ENCODE measurements at regions not wholly inside any gene's neighbourhood (a gene's known extent, or its start where the extent isn't known, plus 50 kb on each side); places are given as distances from the start of the nearest gene placed in this dataset. TPM values are rescaled to one million over a fixed set of nuclear protein-coding genes. Genes with fewer than 3 reads are reported as not detected.

- ATAC-seq (no peak), FAIRE-seq (no peak), DNase-seq (ENCODE audit: low read depth, low spot score) (no peak)
- Histone ChIP-seq H3K36me3 (ENCODE audit: control insufficient read depth in 2 of 2, insufficient read depth in 2 of 2, low read length in 1 of 2) (no peaks in the 10 kb centered on the region), H3K4me2 (ENCODE audit: control insufficient read depth, insufficient read depth) (no peak overlapping the region), H3K27ac (ENCODE audit: control insufficient read depth, insufficient read depth) (no peak overlapping the region), H3K79me2 (ENCODE audit: control insufficient read depth, insufficient read depth, low read length) (no peaks in the 10 kb centered on the region), H2AFZ (ENCODE audit: control insufficient read depth, low read depth, low read length) (no peak overlapping the region), H3K27me3 (replicated peaks in 1 of 2; ENCODE audit: control insufficient read depth in 2 of 2, insufficient read depth in 2 of 2, low read length in 1 of 2) (no peaks in the 10 kb centered on the region), H3K4me1 (ENCODE audit: control insufficient read depth, insufficient read depth, low read length) (no peaks in the 10 kb centered on the region), H3K9me3 (replicated peaks; ENCODE audit: control insufficient read depth, insufficient read depth, low read length) (no peaks in the 10 kb centered on the region), H4K20me1 (ENCODE audit: control insufficient read depth, insufficient read depth) (no peaks in the 10 kb centered on the region), H3K4me3 (no peak overlapping the region), H3K9ac (ENCODE audit: control insufficient read depth, insufficient read depth, low read length) (no peak overlapping the region)
- TF ChIP-seq, protein P1, sequence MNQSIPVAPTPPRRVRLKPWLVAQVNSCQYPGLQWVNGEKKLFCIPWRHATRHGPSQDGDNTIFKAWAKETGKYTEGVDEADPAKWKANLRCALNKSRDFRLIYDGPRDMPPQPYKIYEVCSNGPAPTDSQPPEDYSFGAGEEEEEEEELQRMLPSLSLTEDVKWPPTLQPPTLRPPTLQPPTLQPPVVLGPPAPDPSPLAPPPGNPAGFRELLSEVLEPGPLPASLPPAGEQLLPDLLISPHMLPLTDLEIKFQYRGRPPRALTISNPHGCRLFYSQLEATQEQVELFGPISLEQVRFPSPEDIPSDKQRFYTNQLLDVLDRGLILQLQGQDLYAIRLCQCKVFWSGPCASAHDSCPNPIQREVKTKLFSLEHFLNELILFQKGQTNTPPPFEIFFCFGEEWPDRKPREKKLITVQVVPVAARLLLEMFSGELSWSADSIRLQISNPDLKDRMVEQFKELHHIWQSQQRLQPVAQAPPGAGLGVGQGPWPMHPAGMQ (IDR thresholded peaks at IDR 0.05; ENCODE audit: borderline replicate concordance): no peak
- TF ChIP-seq SIX5 (IDR thresholded peaks at IDR 0.05; ENCODE audit: low read depth, low read length, severe bottlenecking): no peak
- TF ChIP-seq, protein P2, sequence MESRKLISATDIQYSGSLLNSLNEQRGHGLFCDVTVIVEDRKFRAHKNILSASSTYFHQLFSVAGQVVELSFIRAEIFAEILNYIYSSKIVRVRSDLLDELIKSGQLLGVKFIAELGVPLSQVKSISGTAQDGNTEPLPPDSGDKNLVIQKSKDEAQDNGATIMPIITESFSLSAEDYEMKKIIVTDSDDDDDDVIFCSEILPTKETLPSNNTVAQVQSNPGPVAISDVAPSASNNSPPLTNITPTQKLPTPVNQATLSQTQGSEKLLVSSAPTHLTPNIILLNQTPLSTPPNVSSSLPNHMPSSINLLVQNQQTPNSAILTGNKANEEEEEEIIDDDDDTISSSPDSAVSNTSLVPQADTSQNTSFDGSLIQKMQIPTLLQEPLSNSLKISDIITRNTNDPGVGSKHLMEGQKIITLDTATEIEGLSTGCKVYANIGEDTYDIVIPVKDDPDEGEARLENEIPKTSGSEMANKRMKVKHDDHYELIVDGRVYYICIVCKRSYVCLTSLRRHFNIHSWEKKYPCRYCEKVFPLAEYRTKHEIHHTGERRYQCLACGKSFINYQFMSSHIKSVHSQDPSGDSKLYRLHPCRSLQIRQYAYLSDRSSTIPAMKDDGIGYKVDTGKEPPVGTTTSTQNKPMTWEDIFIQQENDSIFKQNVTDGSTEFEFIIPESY (IDR thresholded peaks at IDR 0.05): no peak
- BruUV-seq (replicated peaks): no TSS peak
- ChIA-PET POLR2A (no interaction called here), SMC1A (ENCODE audit: uncharacterized antibody, unreplicated experiment) (no interaction called here), CTCF (no interaction called here), RAD21 (ENCODE audit: unreplicated experiment) (no interaction called here)
- intact Hi-C loops (cut with micrococcal nuclease; ENCODE audit: unreplicated experiment): no loop called here
- WGBS (ENCODE audit: insufficient coverage, insufficient replicate concordance, low lambda C conversion rate, missing lambda C conversion rate): 9% methylated on average over 9 of the region's 9 CpGs
- in situ Hi-C loops (cut with MboI): loop anchor here (5.0 kb wide), 1 partner anchor 417 kb away; no protein-coding TSS in a partner anchor
Measured at GRCh38 chr2:56133931-56134629, 49.7 kb upstream of the CCDC85A start.

MicroRNAs in the stretch of these regions (microRNA counts, 767-probe panel; counts per million panel counts)
- microRNA hsa-miR-216a (1,650 counts per million, percentile 63 among the panel's probes with 10 or more counts), microRNA hsa-miR-216b (2,046 counts per million, percentile 76 among the panel's probes with 10 or more counts), microRNA hsa-miR-217 (55.3 counts per million)

Small RNAs in the stretch of these regions (microRNA-seq; reads per million reads assigned to microRNA genes)
- gene MIR216A (0.56 reads per million), gene MIR216B (not detected), gene MIR217 (not detected)

Small RNAs in the stretch of these regions (small RNA-seq; reads per million reads assigned to genes)
- gene MIR216A (not detected), gene MIR216B (not detected), gene MIR217 (not detected)

Measured in GM12878 (cell line).